ENCODE measurements at regions not wholly inside any gene's neighbourhood (a gene's known extent, or its start where the extent isn't known, plus 50 kb on each side); places are given as distances from the start of the nearest gene placed in this dataset.

GRCh38 chr10:57986422-57986821 lies 281.3 kb downstream of the IPMK start:
- Mint-ChIP-seq H3K36me3 (ENCODE audit: low read depth) (no peaks in the 10 kb centered on the region), H3K27ac (no peak overlapping the region), H3K27me3 (ENCODE audit: insufficient read depth) (no peaks in the 10 kb centered on the region), H3K9me3 (no peaks in the 10 kb centered on the region), H3K4me1 (ENCODE audit: low read depth) (no peaks in the 10 kb centered on the region), H3K4me3 (no peak overlapping the region)
- no peak for DNase-seq (ENCODE audit: low spot score)
- intact Hi-C loops (cut with micrococcal nuclease), result no loop called here

- no peaks in the 10 kb centered on the region for H3K36me3 Mint-ChIP-seq (ENCODE audit: low read depth)
- no peaks in the 10 kb centered on the region for H3K4me1 Mint-ChIP-seq (ENCODE audit: low read depth)
Measured at GRCh38 chr10:57983281-57983791, 284.4 kb downstream of the IPMK start.

GRCh38 chr10:57982091-57982490 lies 285.6 kb downstream of the IPMK start:
- intact Hi-C loops (cut with micrococcal nuclease), result no loop called here
- Mint-ChIP-seq H3K4me3 (no peak overlapping the region), H3K27ac (no peak overlapping the region), H3K27me3 (ENCODE audit: insufficient read depth) (no peaks in the 10 kb centered on the region), H3K9me3 (peaks cover 4% of the 10 kb centered on the region), H3K4me1 (ENCODE audit: low read depth) (no peaks in the 10 kb centered on the region), H3K36me3 (ENCODE audit: low read depth) (no peaks in the 10 kb centered on the region)
- no peak for DNase-seq (ENCODE audit: low spot score)

More at GRCh38 chr10:57983281-57983791, 284.4 kb downstream of the IPMK start:
- no peak for DNase-seq (ENCODE audit: low spot score)
- Mint-ChIP-seq H3K4me3 (no peak overlapping the region), H3K9me3 (no peaks in the 10 kb centered on the region), H3K27me3 (ENCODE audit: insufficient read depth) (no peaks in the 10 kb centered on the region), H3K27ac (no peak overlapping the region)
- intact Hi-C loops (cut with micrococcal nuclease), result no loop called here

GRCh38 chr10:57979956-57980355 lies 287.7 kb downstream of the IPMK start:
- Mint-ChIP-seq H3K27ac (no peak overlapping the region), H3K4me1 (ENCODE audit: low read depth) (no peaks in the 10 kb centered on the region), H3K36me3 (ENCODE audit: low read depth) (no peaks in the 10 kb centered on the region), H3K27me3 (ENCODE audit: insufficient read depth) (no peaks in the 10 kb centered on the region), H3K4me3 (no peak overlapping the region), H3K9me3 (peaks cover 4% of the 10 kb centered on the region)
- intact Hi-C loops (cut with micrococcal nuclease), result no loop called here
- no peak for DNase-seq (ENCODE audit: low spot score)

- Mint-ChIP-seq H3K27ac (no peak overlapping the region), H3K36me3 (ENCODE audit: low read depth) (no peaks in the 10 kb centered on the region), H3K4me1 (ENCODE audit: low read depth) (no peaks in the 10 kb centered on the region), H3K9me3 (peaks cover 4% of the 10 kb centered on the region), H3K27me3 (ENCODE audit: insufficient read depth) (no peaks in the 10 kb centered on the region), H3K4me3 (no peak overlapping the region)
- DNase-seq (ENCODE audit: low spot score), result no peak
- intact Hi-C loops (cut with micrococcal nuclease), result no loop called here
Measured at GRCh38 chr10:57979491-57979890, 288.2 kb downstream of the IPMK start.

- no peak overlapping the region for H3K4me3 Mint-ChIP-seq
- H3K36me3 Mint-ChIP-seq (ENCODE audit: low read depth), result no peaks in the 10 kb centered on the region
- H3K27ac Mint-ChIP-seq, result no peak overlapping the region
- DNase-seq (ENCODE audit: low spot score), result no peak
- no peaks in the 10 kb centered on the region for H3K4me1 Mint-ChIP-seq (ENCODE audit: low read depth)
- H3K27me3 Mint-ChIP-seq (ENCODE audit: insufficient read depth), result no peaks in the 10 kb centered on the region
- H3K9me3 Mint-ChIP-seq, result peaks cover 4% of the 10 kb centered on the region
- intact Hi-C loops (cut with micrococcal nuclease), result no loop called here
Measured at GRCh38 chr10:57977262-57977661, 290.4 kb downstream of the IPMK start.

GRCh38 chr10:57973451-57973850 lies 294.2 kb downstream of the IPMK start:
- Mint-ChIP-seq H3K27me3 (ENCODE audit: insufficient read depth) (no peaks in the 10 kb centered on the region), H3K9me3 (peaks cover 4% of the 10 kb centered on the region), H3K27ac (no peak overlapping the region), H3K4me3 (no peak overlapping the region), H3K4me1 (ENCODE audit: low read depth) (no peaks in the 10 kb centered on the region), H3K36me3 (ENCODE audit: low read depth) (no peaks in the 10 kb centered on the region)
- no peak for DNase-seq (ENCODE audit: low spot score)
- intact Hi-C loops (cut with micrococcal nuclease), result no loop called here

- no peak for DNase-seq (ENCODE audit: low spot score)
- Mint-ChIP-seq H3K27me3 (ENCODE audit: insufficient read depth) (no peaks in the 10 kb centered on the region), H3K36me3 (ENCODE audit: low read depth) (no peaks in the 10 kb centered on the region), H3K4me1 (ENCODE audit: low read depth) (no peaks in the 10 kb centered on the region), H3K27ac (no peak overlapping the region), H3K4me3 (no peak overlapping the region), H3K9me3 (no peaks in the 10 kb centered on the region)
- intact Hi-C loops (cut with micrococcal nuclease), result no loop called here
Measured at GRCh38 chr10:57972783-57973182, 294.9 kb downstream of the IPMK start.

- no peaks in the 10 kb centered on the region for H3K36me3 Mint-ChIP-seq (ENCODE audit: low read depth)
- H3K4me1 Mint-ChIP-seq (ENCODE audit: low read depth), result no peaks in the 10 kb centered on the region
- DNase-seq (ENCODE audit: low spot score), result no peak
- no peaks in the 10 kb centered on the region for H3K9me3 Mint-ChIP-seq
- intact Hi-C loops (cut with micrococcal nuclease), result no loop called here
- no peaks in the 10 kb centered on the region for H3K27me3 Mint-ChIP-seq (ENCODE audit: insufficient read depth)
- H3K4me3 Mint-ChIP-seq, result no peak overlapping the region
- no peak overlapping the region for H3K27ac Mint-ChIP-seq
Measured at GRCh38 chr10:57968328-57969016, 299.2 kb downstream of the IPMK start.

- Mint-ChIP-seq H3K36me3 (ENCODE audit: low read depth) (no peaks in the 10 kb centered on the region), H3K27me3 (ENCODE audit: insufficient read depth) (peaks cover 2% of the 10 kb centered on the region), H3K9me3 (no peaks in the 10 kb centered on the region), H3K27ac (no peak overlapping the region), H3K4me1 (ENCODE audit: low read depth) (no peaks in the 10 kb centered on the region), H3K4me3 (no peak overlapping the region)
- intact Hi-C loops (cut with micrococcal nuclease), result no loop called here
- DNase-seq (ENCODE audit: low spot score), result no peak
Measured at GRCh38 chr10:57964351-57964750, 303.3 kb downstream of the IPMK start.

- H3K27ac Mint-ChIP-seq, result no peak overlapping the region
- DNase-seq (ENCODE audit: low spot score), result no peak
- intact Hi-C loops (cut with micrococcal nuclease), result no loop called here
- no peaks in the 10 kb centered on the region for H3K9me3 Mint-ChIP-seq
- H3K36me3 Mint-ChIP-seq (ENCODE audit: low read depth), result no peaks in the 10 kb centered on the region
- no peak overlapping the region for H3K4me3 Mint-ChIP-seq
- H3K4me1 Mint-ChIP-seq (ENCODE audit: low read depth), result no peaks in the 10 kb centered on the region
- peaks cover 2% of the 10 kb centered on the region for H3K27me3 Mint-ChIP-seq (ENCODE audit: insufficient read depth)
Measured at GRCh38 chr10:57963546-57963945, 304.1 kb downstream of the IPMK start.

- peaks cover 2% of the 10 kb centered on the region for H3K27me3 Mint-ChIP-seq (ENCODE audit: insufficient read depth)
- H3K36me3 Mint-ChIP-seq (ENCODE audit: low read depth), result no peaks in the 10 kb centered on the region
- no peak overlapping the region for H3K27ac Mint-ChIP-seq
- H3K9me3 Mint-ChIP-seq, result no peaks in the 10 kb centered on the region
- no peak overlapping the region for H3K4me3 Mint-ChIP-seq
- DNase-seq (ENCODE audit: low spot score), result no peak
- no peaks in the 10 kb centered on the region for H3K4me1 Mint-ChIP-seq (ENCODE audit: low read depth)
- intact Hi-C loops (cut with micrococcal nuclease), result no loop called here
Measured at GRCh38 chr10:57962839-57963238, 304.9 kb downstream of the IPMK start.

GRCh38 chr10:57961487-57961886 lies 306.2 kb downstream of the IPMK start:
- no peak for DNase-seq (ENCODE audit: low spot score)
- H3K9me3 Mint-ChIP-seq, result no peaks in the 10 kb centered on the region
- H3K27me3 Mint-ChIP-seq (ENCODE audit: insufficient read depth), result peaks cover 2% of the 10 kb centered on the region
- no peaks in the 10 kb centered on the region for H3K4me1 Mint-ChIP-seq (ENCODE audit: low read depth)
- H3K27ac Mint-ChIP-seq, result no peak overlapping the region
- intact Hi-C loops (cut with micrococcal nuclease), result no loop called here
- H3K4me3 Mint-ChIP-seq, result no peak overlapping the region
- no peaks in the 10 kb centered on the region for H3K36me3 Mint-ChIP-seq (ENCODE audit: low read depth)

- Mint-ChIP-seq H3K27me3 (ENCODE audit: insufficient read depth) (peaks cover 2% of the 10 kb centered on the region), H3K36me3 (ENCODE audit: low read depth) (no peaks in the 10 kb centered on the region), H3K4me1 (ENCODE audit: low read depth) (no peaks in the 10 kb centered on the region), H3K4me3 (no peak overlapping the region), H3K9me3 (no peaks in the 10 kb centered on the region), H3K27ac (no peak overlapping the region)
- no peak for DNase-seq (ENCODE audit: low spot score)
- intact Hi-C loops (cut with micrococcal nuclease), result no loop called here
Measured at GRCh38 chr10:57960406-57960805, 307.3 kb downstream of the IPMK start.
